Neuronal stem cell (in vitro differentiated cells): ENCODE measurements at regions not wholly inside any gene's neighbourhood (a gene's known extent, or its start where the extent isn't known, plus 50 kb on each side); places are given as distances from the start of the nearest gene placed in this dataset.

Source experiments
- DNase-seq: peaks from one replicate; pipeline ENCODE4 v3.0.0-alpha.2; 2013; ENCODE audit warnings: low spot score
- H2AFZ ChIP-seq: one replicate; pipeline ENCODE4 v1.6.1; 2013; ENCODE audit warnings: mild to moderate bottlenecking, low read length, inconsistent platforms
- H2AK5ac ChIP-seq: 2 replicates; pipeline ENCODE4 v1.6.1; 2013; ENCODE audit warnings: low read depth, mild to moderate bottlenecking, inconsistent platforms, low read length, moderate library complexity, mixed read lengths
- H2BK120ac ChIP-seq: 2 replicates; pipeline ENCODE4 v1.6.1; 2013; ENCODE audit warnings: low read depth, mild to moderate bottlenecking, inconsistent platforms, low read length, moderate library complexity, mixed read lengths
- H2BK12ac ChIP-seq: one replicate; pipeline ENCODE4 v1.6.1; 2013; ENCODE audit warnings: low read length, inconsistent platforms
- H2BK15ac ChIP-seq: 2 replicates; pipeline ENCODE4 v1.6.1; 2013; ENCODE audit warnings: mild to moderate bottlenecking, low read length, inconsistent platforms, mixed read lengths
- H2BK5ac ChIP-seq: one replicate; pipeline ENCODE4 v1.6.1; 2013; ENCODE audit warnings: inconsistent platforms, mild to moderate bottlenecking, low read length, moderate library complexity
- H3K14ac ChIP-seq: one replicate; pipeline ENCODE4 v1.6.1; 2013; ENCODE audit warnings: low read length, inconsistent platforms
- H3K18ac ChIP-seq: 2 replicates; pipeline ENCODE4 v1.6.1; 2013; ENCODE audit warnings: low read length, inconsistent platforms
- H3K23ac ChIP-seq: 2 replicates; pipeline ENCODE4 v1.6.1; 2013; ENCODE audit warnings: low read depth, mild to moderate bottlenecking, mixed read lengths, low read length, inconsistent platforms; ENCODE audit not compliant: poor library complexity
- H3K27ac ChIP-seq: replicated peaks from 3 replicates; pipeline ENCODE4 v1.5.1; 2013; ENCODE audit warnings: low read length, inconsistent platforms
- H3K27me3 ChIP-seq, 3 experiments: 2 replicates each; pipeline ENCODE4 v1.6.1; 2013; ENCODE audit warnings: low read length in 3 of 3, mild to moderate bottlenecking in 2 of 3, inconsistent platforms in 1 of 3, low read depth in 1 of 3, mixed read lengths in 1 of 3, moderate library complexity in 1 of 3; ENCODE audit not compliant: control insufficient read depth in 3 of 3, insufficient read depth in 3 of 3
- H3K36me3 ChIP-seq, 2 donors: replicated peaks in 1 of 2; 2 replicates each; pipeline ENCODE4 v1.6.1; 2013; ENCODE audit warnings: low read length in 2 of 2; ENCODE audit not compliant: control insufficient read depth in 2 of 2, insufficient read depth in 2 of 2
- H3K4ac ChIP-seq: 2 replicates; pipeline ENCODE4 v1.6.1; 2013; ENCODE audit warnings: inconsistent platforms, mild to moderate bottlenecking, low read length, moderate library complexity
- H3K4me1 ChIP-seq, 2 donors: 1 replicate in 1 of 2; 2 replicates in 1 of 2; pipeline ENCODE4 v1.6.1; 2013; ENCODE audit warnings: low read length in 2 of 2, low read depth in 1 of 2; ENCODE audit not compliant: control insufficient read depth in 2 of 2, insufficient read depth in 1 of 2
- H3K4me2 ChIP-seq: one replicate; pipeline ENCODE4 v1.6.1; 2013; ENCODE audit warnings: mild to moderate bottlenecking, low read length, inconsistent platforms; ENCODE audit not compliant: insufficient read depth, poor library complexity, severe bottlenecking
- H3K4me3 ChIP-seq, 2 donors: 2 replicates each; pipeline ENCODE4 v1.5.1; 2013; ENCODE audit warnings: low read length in 2 of 2, mild to moderate bottlenecking in 2 of 2, inconsistent platforms in 1 of 2, moderate library complexity in 1 of 2
- H3K79me1 ChIP-seq: one replicate; pipeline ENCODE4 v1.6.1; 2013; ENCODE audit warnings: low read depth, mild to moderate bottlenecking, inconsistent platforms, low read length, moderate library complexity
- H3K9ac ChIP-seq: one replicate; pipeline ENCODE4 v1.6.1; 2013; ENCODE audit warnings: mild to moderate bottlenecking, low read depth, low read length, inconsistent platforms; ENCODE audit not compliant: poor library complexity
- H3K9me3 ChIP-seq, 2 donors: replicated peaks in 1 of 2; 2 replicates each; pipeline versions ENCODE3 to v1.6.1; 2013; ENCODE audit warnings: low read length in 2 of 2, mild to moderate bottlenecking in 2 of 2, inconsistent platforms in 1 of 2, low read depth in 1 of 2, mixed read lengths in 1 of 2, moderate library complexity in 1 of 2; ENCODE audit not compliant: control insufficient read depth in 2 of 2, insufficient read depth in 1 of 2
- H4K8ac ChIP-seq: one replicate; pipeline ENCODE4 v1.6.1; 2013; ENCODE audit warnings: low read depth, mild to moderate bottlenecking, inconsistent platforms, low read length, moderate library complexity
- H4K91ac ChIP-seq: one replicate; pipeline ENCODE4 v1.6.1; 2013; ENCODE audit warnings: low read length, low read depth, mild to moderate bottlenecking, inconsistent platforms; ENCODE audit not compliant: poor library complexity
- WGBS, 2 donors: extraction: QIAGEN DNeasy Blood & Tissue Kit; methylation state at CpG; one replicate each; pipeline ENCODE4 v1.1.7; 2013; ENCODE audit warnings: missing lambda C conversion rate in 2 of 2, mixed read lengths in 1 of 2; ENCODE audit not compliant: insufficient read length in 2 of 2, insufficient replicate concordance in 1 of 2; ENCODE audit errors: extremely low coverage in 2 of 2; 5-methylcytosine and 5-hydroxymethylcytosine counted together

DNA sequence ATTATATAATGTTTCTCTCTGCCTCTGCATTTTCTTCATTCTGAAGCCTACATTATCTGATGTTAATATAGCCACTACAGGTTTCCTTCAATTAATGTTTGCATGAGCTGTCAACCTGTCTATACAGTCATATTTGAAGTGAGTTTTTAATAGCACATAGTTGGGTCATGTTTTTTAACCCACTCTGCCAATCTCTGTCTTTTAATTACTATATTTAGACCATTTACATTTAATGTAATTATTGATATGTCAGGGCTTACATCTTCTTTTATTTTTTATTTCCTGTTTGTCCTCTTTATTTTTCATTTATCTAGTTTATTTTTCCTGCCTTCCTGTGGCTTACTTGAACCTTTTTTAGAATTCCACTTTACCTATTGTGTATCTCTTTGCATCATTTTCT lies 124.3 kb upstream of the PDE1C start:
- no peak overlapping the region for H3K4me3 ChIP-seq
- no peak overlapping the region for H2BK5ac ChIP-seq
- H3K27me3 ChIP-seq: no peaks in the 10 kb centered on the region
- no peak overlapping the region for H3K14ac ChIP-seq
- no peaks in the 10 kb centered on the region for H3K36me3 ChIP-seq
- no peak for DNase-seq
- H3K27ac ChIP-seq: no peak overlapping the region
- no peak overlapping the region for H3K9ac ChIP-seq
- H3K4me1 ChIP-seq: no peaks in the 10 kb centered on the region
- H3K18ac ChIP-seq: no peak overlapping the region
- H4K91ac ChIP-seq: no peak overlapping the region
- no peak overlapping the region for H2BK120ac ChIP-seq
- H3K4me2 ChIP-seq: no peak overlapping the region
- no peak overlapping the region for H2AK5ac ChIP-seq
- no peak overlapping the region for H2BK12ac ChIP-seq
- H3K23ac ChIP-seq: no peak overlapping the region
- no peaks in the 10 kb centered on the region for H3K9me3 ChIP-seq
- H2BK15ac ChIP-seq: no peak overlapping the region
- no peak overlapping the region for H2AFZ ChIP-seq
- no peaks in the 10 kb centered on the region for H3K79me1 ChIP-seq
- H3K4ac ChIP-seq: no peak overlapping the region
- H4K8ac ChIP-seq: no peak overlapping the region

DNA sequence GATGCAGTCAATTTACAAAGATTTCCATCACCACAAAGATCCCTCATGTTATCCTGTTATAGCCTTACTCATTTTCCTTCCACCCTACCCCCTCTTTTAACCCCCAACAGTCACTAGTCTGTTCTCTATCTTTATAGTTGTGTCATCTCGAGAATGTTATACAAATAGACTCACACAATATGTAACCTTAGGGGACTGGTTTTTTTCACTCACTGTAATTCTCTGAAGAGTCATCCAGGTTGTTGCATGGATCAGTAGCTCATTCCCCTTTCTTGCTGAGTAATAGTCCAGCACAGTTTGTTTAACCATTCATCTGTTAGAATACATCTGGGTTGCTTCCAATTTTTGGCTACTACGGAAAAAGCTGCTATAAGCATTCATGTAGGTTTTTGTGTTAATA lies 121.1 kb upstream of the PDE1C start:
- Histone ChIP-seq H2AFZ (no peak overlapping the region), H3K27me3 (no peaks in the 10 kb centered on the region), H3K4me3 (no peak overlapping the region), H3K23ac (no peak overlapping the region), H2BK15ac (no peak overlapping the region), H2AK5ac (no peak overlapping the region), H3K4me2 (no peak overlapping the region), H3K4ac (no peak overlapping the region), H3K9ac (no peak overlapping the region), H3K18ac (no peak overlapping the region), H4K91ac (no peak overlapping the region), H3K79me1 (no peaks in the 10 kb centered on the region), H3K4me1 (no peaks in the 10 kb centered on the region), H4K8ac (no peak overlapping the region), H3K14ac (no peak overlapping the region), H2BK12ac (no peak overlapping the region), H3K27ac (no peak overlapping the region), H2BK120ac (no peak overlapping the region), H2BK5ac (no peak overlapping the region), H3K36me3 (no peaks in the 10 kb centered on the region), H3K9me3 (no peaks in the 10 kb centered on the region)
- no peak for DNase-seq
- no CpG with 5 or more reads among the region's 2 CpGs for WGBS, 2 donors

DNA sequence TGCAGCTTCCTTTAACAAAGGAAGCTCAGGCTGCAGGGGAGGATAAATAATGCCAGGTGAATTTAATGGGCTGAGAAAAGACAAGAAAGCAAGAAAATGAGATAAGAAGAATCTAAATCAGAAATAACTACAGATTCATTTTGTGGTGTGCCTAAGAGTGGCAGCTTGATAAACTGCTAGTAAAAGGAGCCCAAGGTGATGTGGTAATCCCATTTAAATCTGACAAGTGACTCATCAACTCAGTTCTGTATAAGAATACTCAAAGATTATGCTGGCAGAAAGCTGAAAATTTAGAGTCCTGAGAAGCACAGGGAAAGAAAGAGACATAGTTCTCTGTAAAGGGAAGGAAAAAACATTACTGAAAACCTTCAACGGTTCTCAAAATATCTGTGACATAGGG lies 109.4 kb upstream of the PDE1C start:
- no peak overlapping the region for H3K4me3 ChIP-seq
- H2BK5ac ChIP-seq: no peak overlapping the region
- H3K79me1 ChIP-seq: no peaks in the 10 kb centered on the region
- no peak overlapping the region for H3K9ac ChIP-seq
- no peak overlapping the region for H3K18ac ChIP-seq
- H2AFZ ChIP-seq: no peak overlapping the region
- no peak overlapping the region for H4K8ac ChIP-seq
- no peak for DNase-seq
- H3K4me2 ChIP-seq: no peak overlapping the region
- H3K9me3 ChIP-seq: no peaks in the 10 kb centered on the region
- H3K36me3 ChIP-seq: no peaks in the 10 kb centered on the region
- H4K91ac ChIP-seq: no peak overlapping the region
- no peak overlapping the region for H2BK120ac ChIP-seq
- H3K23ac ChIP-seq: no peak overlapping the region
- no peak overlapping the region for H2BK15ac ChIP-seq
- no peaks in the 10 kb centered on the region for H3K4me1 ChIP-seq
- no peak overlapping the region for H3K27ac ChIP-seq
- no peaks in the 10 kb centered on the region for H3K27me3 ChIP-seq
- no peak overlapping the region for H3K14ac ChIP-seq
- H2BK12ac ChIP-seq: no peak overlapping the region
- H2AK5ac ChIP-seq: no peak overlapping the region
- no peak overlapping the region for H3K4ac ChIP-seq
- no CpG with 5 or more reads among the region's 1 CpG for WGBS, 2 donors

DNA sequence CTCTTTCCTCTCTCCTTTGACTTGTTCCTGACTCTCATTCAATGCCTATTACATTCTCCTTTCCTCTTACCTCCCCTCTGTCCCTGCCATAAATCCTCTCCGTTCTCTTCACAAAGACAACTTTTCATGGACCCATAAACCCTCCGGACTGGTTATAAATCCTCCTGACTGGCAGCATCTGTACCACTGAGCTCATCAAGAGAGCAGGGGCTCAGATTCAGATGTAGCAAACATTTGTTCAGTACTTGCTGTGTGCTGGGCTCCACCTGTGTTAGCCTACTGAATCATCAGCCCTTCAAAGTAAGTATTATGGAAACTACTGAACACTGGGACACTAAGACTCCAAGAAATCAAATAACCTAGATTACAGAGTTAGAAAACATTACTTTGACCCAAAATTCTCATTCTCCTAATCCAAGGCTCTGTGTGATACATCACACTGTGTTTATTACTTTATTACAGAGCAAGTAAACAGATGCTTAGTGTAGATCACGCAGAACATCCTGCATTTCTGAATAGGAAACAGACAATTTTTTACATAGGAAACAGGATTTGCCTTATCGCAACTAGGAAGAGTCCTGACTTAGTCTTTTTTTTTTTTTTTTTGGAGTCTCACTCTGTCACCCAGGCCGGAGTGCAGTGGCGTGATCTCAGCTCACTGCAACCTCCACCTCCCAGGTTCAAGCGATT lies 108.6 kb upstream of the PDE1C start:
- Histone ChIP-seq H3K36me3 (no peaks in the 10 kb centered on the region), H2AK5ac (no peak overlapping the region), H3K14ac (no peak overlapping the region), H3K18ac (no peak overlapping the region), H2BK5ac (no peak overlapping the region), H3K4ac (no peak overlapping the region), H4K8ac (no peak overlapping the region), H3K9me3 (no peaks in the 10 kb centered on the region), H3K23ac (no peak overlapping the region), H2BK120ac (no peak overlapping the region), H3K27me3 (no peaks in the 10 kb centered on the region), H3K4me1 (peaks cover 0 to 3% of the 10 kb centered on the region in 2 donors), H3K4me2 (no peak overlapping the region), H3K4me3 (no peak overlapping the region), H2AFZ (no peak overlapping the region), H3K27ac (no peak overlapping the region), H2BK15ac (no peak overlapping the region), H3K9ac (no peak overlapping the region), H2BK12ac (no peak overlapping the region), H3K79me1 (no peaks in the 10 kb centered on the region), H4K91ac (no peak overlapping the region)
- WGBS, 2 donors: no CpG with 5 or more reads among the region's 7 CpGs
- no peak for DNase-seq
